ENCODE measurements at regions not wholly inside any gene's neighbourhood (a gene's known extent, or its start where the extent isn't known, plus 50 kb on each side); places are given as distances from the start of the nearest gene placed in this dataset.
A peak's percentile ranks its signal among the peaks of the same experiment; 100 is the strongest.

DNA sequence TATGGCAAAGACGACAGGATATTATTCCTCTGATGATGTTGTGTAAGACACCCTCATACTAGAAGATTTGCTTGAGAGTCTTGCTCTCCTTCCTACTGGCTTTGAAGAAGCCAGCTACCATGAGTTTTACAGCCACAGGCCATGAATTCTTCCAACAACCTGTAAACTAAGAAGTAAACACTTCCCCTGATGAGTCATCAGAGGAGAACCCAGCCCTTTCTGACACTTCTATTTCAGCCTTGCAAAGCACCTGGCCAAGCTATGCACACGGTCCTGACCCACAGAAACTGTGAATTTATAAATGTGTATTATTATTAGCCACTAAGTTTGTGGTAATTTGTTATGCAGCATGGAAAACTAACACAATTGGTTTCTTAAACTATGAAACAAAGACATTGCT, 288.8 kb upstream of the ADAMTSL1 start:
- TF ChIP-seq, protein P1, sequence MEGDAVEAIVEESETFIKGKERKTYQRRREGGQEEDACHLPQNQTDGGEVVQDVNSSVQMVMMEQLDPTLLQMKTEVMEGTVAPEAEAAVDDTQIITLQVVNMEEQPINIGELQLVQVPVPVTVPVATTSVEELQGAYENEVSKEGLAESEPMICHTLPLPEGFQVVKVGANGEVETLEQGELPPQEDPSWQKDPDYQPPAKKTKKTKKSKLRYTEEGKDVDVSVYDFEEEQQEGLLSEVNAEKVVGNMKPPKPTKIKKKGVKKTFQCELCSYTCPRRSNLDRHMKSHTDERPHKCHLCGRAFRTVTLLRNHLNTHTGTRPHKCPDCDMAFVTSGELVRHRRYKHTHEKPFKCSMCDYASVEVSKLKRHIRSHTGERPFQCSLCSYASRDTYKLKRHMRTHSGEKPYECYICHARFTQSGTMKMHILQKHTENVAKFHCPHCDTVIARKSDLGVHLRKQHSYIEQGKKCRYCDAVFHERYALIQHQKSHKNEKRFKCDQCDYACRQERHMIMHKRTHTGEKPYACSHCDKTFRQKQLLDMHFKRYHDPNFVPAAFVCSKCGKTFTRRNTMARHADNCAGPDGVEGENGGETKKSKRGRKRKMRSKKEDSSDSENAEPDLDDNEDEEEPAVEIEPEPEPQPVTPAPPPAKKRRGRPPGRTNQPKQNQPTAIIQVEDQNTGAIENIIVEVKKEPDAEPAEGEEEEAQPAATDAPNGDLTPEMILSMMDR (conservative IDR thresholded peaks at IDR 0.05; ENCODE audit: low read depth, low read length), result no peak
- TF ChIP-seq EZH2phosphoT487 (IDR thresholded peaks at IDR 0.05; ENCODE audit: borderline replicate concordance, low read length) (no peak), EZH2 (IDR thresholded peaks at IDR 0.05; ENCODE audit: low read length, unreplicated experiment) (no peak)
- H3K4me3 ChIP-seq (ENCODE audit: low read length), result no peak overlapping the region
- intact Hi-C loops (cut with micrococcal nuclease), result no loop called here
- ATAC-seq (peak; percentile 64), DNase-seq (peak; percentile 44)
- ChIA-PET POLR2A (ENCODE audit: unreplicated experiment) (no interaction called here), CTCF (no interaction called here)
- H3K4me1 ChIP-seq (ENCODE audit: insufficient read depth, low read length), result peaks cover 5% of the 10 kb centered on the region; the same call in 1 of the 2 replicates
- H3K9ac ChIP-seq (ENCODE audit: low read length), result no peak overlapping the region
- H3K9me2 ChIP-seq (replicated peaks; ENCODE audit: low read length), result no peaks in the 10 kb centered on the region
- H3K36me3 ChIP-seq (ENCODE audit: low read depth, low read length), result no peaks in the 10 kb centered on the region
- no peaks in the 10 kb centered on the region for H3F3A ChIP-seq (ENCODE audit: low read length, unreplicated experiment)
- BruUV-seq (replicated peaks), result no TSS peak
- H3K27ac ChIP-seq (ENCODE audit: low read length), result no peak overlapping the region
- H3K79me2 ChIP-seq (ENCODE audit: low read length), result no peaks in the 10 kb centered on the region
- no peak overlapping the region for H2AFZ ChIP-seq (ENCODE audit: low read length)
- H3K4me2 ChIP-seq (ENCODE audit: low read length), result no peak overlapping the region
- H3K9me3 ChIP-seq (ENCODE audit: low read length), result no peaks in the 10 kb centered on the region
- H3K27me3 ChIP-seq (ENCODE audit: low read length), result no peaks in the 10 kb centered on the region
- H4K20me1 ChIP-seq (ENCODE audit: low read length), result no peaks in the 10 kb centered on the region

DNA sequence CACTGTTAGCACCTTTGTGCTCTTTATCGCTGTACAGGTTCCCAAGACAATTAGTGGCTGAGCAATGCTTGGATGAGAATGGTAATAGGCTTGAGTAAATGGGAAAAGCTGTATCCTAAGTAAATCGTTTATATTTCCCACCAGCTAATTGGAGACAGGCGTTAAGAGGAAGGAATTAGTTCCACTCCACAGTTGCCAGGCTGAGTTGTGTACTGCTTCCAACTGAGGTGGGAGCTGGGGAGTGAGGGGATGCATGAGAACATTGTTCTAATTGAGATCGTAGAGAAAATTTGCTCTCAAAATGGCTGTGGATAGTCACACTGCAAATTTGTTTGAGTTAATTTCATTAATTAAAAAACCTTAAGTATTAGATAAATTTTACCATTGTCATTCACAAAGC, 285.0 kb upstream of the ADAMTSL1 start:
- H3K27me3 ChIP-seq (ENCODE audit: low read length), result no peaks in the 10 kb centered on the region
- H3K36me3 ChIP-seq (ENCODE audit: low read depth, low read length), result no peaks in the 10 kb centered on the region
- H3K9me3 ChIP-seq (ENCODE audit: low read length), result no peaks in the 10 kb centered on the region
- H2AFZ ChIP-seq (ENCODE audit: low read length), result no peak overlapping the region
- H3F3A ChIP-seq (ENCODE audit: low read length, unreplicated experiment), result no peaks in the 10 kb centered on the region
- H3K9ac ChIP-seq (ENCODE audit: low read length), result no peak overlapping the region
- H3K9me2 ChIP-seq (replicated peaks; ENCODE audit: low read length), result no peaks in the 10 kb centered on the region
- no peaks in the 10 kb centered on the region for H4K20me1 ChIP-seq (ENCODE audit: low read length)
- ChIA-PET POLR2A (ENCODE audit: unreplicated experiment) (no interaction called here), CTCF (no interaction called here)
- no peak overlapping the region for H3K4me2 ChIP-seq (ENCODE audit: low read length)
- DNase-seq, result no peak
- no peak for ATAC-seq
- H3K4me1 ChIP-seq (ENCODE audit: insufficient read depth, low read length), result peaks cover 5% of the 10 kb centered on the region; the same call in 1 of the 2 replicates
- no peaks in the 10 kb centered on the region for H3K79me2 ChIP-seq (ENCODE audit: low read length)
- no TSS peak for BruUV-seq (replicated peaks)
- H3K27ac ChIP-seq (ENCODE audit: low read length), result no peak overlapping the region
- no peak overlapping the region for H3K4me3 ChIP-seq (ENCODE audit: low read length)
- intact Hi-C loops (cut with micrococcal nuclease), result no loop called here
- TF ChIP-seq, protein P1 (conservative IDR thresholded peaks at IDR 0.05; ENCODE audit: low read depth, low read length), result no peak
- no peak for TF ChIP-seq EZH2 (IDR thresholded peaks at IDR 0.05; ENCODE audit: low read length, unreplicated experiment)
- TF ChIP-seq EZH2phosphoT487 (IDR thresholded peaks at IDR 0.05; ENCODE audit: borderline replicate concordance, low read length), result no peak

DNA sequence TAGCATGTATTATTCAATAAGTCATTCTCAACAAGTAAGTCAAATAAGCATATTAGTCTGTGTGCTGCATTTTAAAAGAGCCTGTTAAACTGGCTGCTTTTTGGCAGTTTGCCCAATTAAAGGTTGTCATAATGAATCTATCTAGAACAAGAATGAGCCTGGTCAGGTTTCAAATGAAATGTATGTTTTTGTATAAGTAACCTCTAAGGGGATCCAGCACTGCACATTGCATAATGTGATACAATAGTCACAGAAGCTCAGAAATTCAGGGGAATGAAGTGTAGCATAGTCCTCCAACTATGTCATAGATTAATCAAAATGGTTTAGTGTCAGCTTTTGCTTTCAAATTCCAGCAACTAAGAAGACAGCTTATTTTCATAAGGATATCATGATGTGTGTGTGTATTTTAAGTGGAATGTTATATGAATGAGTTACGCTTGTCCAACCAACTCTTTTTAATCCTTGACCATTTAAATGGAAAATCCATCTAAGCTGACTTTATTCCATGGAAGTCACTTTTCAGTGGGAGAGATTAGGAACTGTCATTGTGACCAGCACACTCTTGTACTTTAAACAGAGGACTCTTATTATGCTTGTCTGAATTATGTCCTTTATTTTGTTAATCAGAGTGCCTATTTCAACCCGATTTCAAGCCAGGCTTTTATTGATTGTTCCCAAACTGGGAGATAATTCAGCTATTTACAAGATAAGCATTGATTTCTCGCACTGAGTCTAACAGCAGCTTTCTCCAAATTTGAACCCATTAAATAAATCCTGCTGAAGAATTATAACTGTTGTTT, 283.9 kb upstream of the ADAMTSL1 start:
- intact Hi-C loops (cut with micrococcal nuclease), result no loop called here
- BruUV-seq (replicated peaks), result no TSS peak
- ATAC-seq, result no peak

More for the DNA sequence above, 283.9 kb upstream of the ADAMTSL1 start:
- Histone ChIP-seq H3K9ac (ENCODE audit: low read length) (no peak overlapping the region), H3K27ac (ENCODE audit: low read length) (no peak overlapping the region), H3K4me3 (ENCODE audit: low read length) (no peak overlapping the region), H2AFZ (ENCODE audit: low read length) (no peak overlapping the region), H3F3A (ENCODE audit: low read length, unreplicated experiment) (no peaks in the 10 kb centered on the region), H4K20me1 (ENCODE audit: low read length) (no peaks in the 10 kb centered on the region), H3K27me3 (ENCODE audit: low read length) (no peaks in the 10 kb centered on the region), H3K79me2 (ENCODE audit: low read length) (no peaks in the 10 kb centered on the region), H3K9me2 (replicated peaks; ENCODE audit: low read length) (no peaks in the 10 kb centered on the region), H3K4me1 (ENCODE audit: insufficient read depth, low read length) (peaks cover 3% of the 10 kb centered on the region; the same call in 1 of the 2 replicates), H3K36me3 (ENCODE audit: low read depth, low read length) (no peaks in the 10 kb centered on the region), H3K9me3 (ENCODE audit: low read length) (no peaks in the 10 kb centered on the region), H3K4me2 (ENCODE audit: low read length) (no peak overlapping the region)
- ChIA-PET CTCF (no interaction called here), POLR2A (ENCODE audit: unreplicated experiment) (no interaction called here)
- DNase-seq, result no peak
- TF ChIP-seq EZH2phosphoT487 (IDR thresholded peaks at IDR 0.05; ENCODE audit: borderline replicate concordance, low read length) (no peak), EZH2 (IDR thresholded peaks at IDR 0.05; ENCODE audit: low read length, unreplicated experiment) (no peak)
- TF ChIP-seq, protein P1 (conservative IDR thresholded peaks at IDR 0.05; ENCODE audit: low read depth, low read length), result no peak
